NCI-H2196 (cell line): ENCODE measurements at regions not wholly inside any gene's neighbourhood (a gene's known extent, or its start where the extent isn't known, plus 50 kb on each side); places are given as distances from the start of the nearest gene placed in this dataset.
"Not testable (repeated sequence)": the region's sequence is repeated elsewhere in the genome, so short reads cannot be mapped to it uniquely, and the experiment has no call there.

Experiments used
- DNase-seq: peaks from one replicate; lab custom pipeline; 2025; ENCODE audit not compliant: unreplicated experiment; lab: John Stamatoyannopoulos, UW

DNA sequence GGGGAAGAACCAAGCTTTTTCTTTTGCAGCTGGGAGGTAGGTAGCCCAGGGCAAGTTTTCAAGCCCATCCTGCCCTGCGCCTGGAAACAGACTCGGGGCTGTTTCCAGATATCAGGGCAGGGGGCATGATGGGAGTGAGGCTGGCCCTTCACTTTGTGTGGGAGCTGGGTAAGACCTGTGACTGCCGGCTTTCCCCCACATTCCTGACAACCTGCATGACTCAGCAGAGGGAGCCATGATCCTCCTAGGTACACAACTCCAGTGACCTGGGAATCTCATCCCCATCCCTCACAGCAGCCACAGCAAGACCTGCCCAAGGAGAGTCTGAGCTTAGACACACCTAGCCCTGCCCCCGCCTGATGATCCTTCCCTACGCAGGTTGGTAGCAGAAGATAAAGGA, 280.8 kb downstream of the SOX4 start:
- DNase-seq: no peak

DNA sequence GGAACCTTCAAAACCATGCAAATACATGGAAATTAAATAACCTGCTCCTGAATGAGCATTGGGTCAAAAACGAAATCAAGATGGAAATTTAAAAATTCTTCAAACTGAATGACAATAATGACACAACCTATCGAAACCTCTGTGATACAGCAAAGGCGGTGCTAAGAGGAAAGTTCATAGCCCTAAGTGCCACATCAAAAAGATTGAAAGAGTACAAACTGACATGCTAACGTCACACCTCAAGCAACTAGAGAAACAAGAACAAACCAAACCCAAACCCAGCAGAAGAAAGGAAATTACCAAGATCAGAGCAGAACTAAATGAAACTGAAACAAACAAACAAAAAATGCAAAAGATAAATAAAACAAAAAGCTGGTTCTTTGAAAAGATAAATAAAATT, 283.5 kb downstream of the SOX4 start:
- DNase-seq: not testable (repeated sequence)

DNA sequence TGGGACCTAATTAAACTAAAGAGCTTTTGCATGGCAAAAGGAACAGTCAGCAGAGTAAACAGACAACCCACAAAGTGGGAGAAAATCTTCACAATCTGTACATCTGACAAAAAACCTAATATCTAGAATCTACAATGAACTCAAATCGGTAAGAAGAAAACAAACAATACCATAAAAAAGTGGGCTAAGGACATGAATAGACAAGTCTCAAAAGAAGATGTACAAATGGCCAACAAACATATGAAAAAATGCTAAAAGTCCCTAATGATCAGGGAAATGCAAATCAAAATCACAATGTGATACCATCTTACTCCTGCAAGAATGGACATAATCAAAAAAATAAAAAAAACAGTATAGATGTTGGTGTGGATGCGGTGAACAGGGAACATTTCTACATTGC, 286.7 kb downstream of the SOX4 start:
- DNase-seq: not testable (repeated sequence)

DNA sequence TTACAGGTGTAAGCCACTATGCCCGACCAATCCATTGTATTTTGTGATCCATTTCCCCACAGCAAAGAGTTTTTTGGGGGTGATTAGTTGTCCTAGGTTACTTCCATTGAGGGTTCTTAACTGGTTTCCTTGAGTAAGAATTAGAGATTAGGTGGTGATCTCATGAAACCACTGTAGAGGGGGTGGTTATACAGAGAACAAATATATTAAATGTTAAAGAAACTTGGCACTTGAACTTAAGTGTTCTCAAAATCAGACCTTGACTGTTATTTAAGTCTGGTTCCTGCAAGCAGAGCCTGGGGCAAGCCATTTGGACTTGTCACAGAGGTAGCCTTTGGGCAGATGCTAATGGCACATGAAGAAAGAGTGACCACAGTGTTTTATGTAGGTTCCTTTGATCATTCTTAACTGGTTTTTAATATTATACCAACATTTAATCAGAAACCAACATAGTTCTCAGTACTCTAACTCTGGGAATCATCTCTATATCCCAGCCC, 288.5 kb downstream of the SOX4 start:
- DNase-seq: no peak

DNA sequence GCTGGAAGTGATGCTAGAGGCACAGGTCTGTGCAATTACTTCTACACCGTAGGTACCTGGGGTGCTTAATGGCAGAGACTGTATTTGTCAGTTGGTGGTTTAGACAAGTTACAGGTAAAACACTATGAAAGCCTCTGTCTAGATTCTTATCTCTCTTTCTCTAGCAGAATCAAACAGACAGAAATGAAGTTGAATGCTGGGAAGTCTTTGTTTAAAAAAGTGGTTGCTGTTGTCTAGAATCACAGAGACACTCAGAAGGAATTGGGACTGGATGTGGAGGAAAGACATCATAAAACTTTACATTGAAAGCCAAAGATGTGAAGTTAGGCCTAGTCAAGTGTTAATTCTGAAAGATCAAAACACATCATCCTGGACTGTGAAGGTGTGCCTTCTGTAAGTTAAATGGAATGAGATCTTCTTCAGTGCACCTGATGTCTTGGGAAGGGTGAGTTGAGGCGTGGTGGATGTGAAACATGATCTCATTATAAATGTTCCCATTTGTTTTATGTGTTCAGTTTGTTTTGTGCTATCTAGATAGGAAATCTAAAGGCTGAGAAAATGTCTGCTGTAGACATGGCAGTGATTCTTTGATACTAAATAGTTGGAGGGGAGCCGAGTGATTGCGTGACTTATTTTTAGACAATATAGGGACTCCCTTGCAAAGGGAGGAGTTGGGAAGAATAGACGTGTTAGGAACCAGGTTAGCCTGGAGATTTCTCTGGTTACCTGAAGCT, 290.2 kb downstream of the SOX4 start:
- no peak for DNase-seq

DNA sequence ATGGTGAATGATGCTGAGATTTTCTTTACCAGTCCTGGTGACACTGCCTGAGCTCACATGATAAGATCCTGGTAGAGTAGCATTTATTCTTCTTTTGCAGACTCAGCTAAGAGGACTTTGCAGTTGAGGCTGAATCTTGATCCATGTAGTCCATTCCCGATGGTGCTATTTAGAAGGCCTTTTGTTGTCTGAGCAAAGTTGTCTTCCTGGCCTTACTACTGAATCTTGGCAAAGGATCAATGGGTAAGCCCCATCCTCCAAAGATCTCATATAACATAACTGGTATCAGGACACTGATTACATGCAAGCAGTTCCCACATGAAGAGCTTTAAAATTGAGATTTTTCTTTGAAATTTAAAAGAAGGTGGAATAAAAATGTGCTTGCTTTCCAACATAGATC, 291.6 kb downstream of the SOX4 start:
- no peak for DNase-seq

DNA sequence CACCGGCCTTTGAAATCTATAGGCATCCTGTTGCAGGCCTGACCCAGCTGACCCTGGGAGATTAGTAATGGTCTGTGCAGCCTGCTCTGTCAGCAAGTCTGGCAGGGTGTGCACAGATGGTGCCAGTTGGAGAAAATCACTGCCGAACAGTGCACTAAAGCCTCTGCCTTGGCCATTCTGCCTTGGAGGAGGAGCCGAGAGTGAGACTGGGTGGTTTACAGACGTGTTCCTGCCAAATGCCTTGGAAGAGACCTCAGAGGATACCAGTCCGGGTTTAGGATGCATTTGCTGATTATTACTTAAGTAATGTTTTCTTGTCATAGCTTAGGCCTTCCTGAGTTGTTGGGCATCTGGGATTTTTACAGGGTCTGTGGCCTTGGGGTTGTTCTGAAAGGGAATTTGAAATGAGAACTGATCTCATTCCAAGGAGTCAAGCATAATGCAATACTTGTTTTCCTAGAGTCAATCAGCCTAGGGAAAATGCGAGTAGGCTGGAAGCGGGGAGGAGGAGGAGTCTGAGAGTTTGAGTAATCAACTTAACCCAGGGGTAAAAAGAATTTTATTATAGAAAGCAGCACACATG, 292.1 kb downstream of the SOX4 start:
- DNase-seq: no peak

DNA sequence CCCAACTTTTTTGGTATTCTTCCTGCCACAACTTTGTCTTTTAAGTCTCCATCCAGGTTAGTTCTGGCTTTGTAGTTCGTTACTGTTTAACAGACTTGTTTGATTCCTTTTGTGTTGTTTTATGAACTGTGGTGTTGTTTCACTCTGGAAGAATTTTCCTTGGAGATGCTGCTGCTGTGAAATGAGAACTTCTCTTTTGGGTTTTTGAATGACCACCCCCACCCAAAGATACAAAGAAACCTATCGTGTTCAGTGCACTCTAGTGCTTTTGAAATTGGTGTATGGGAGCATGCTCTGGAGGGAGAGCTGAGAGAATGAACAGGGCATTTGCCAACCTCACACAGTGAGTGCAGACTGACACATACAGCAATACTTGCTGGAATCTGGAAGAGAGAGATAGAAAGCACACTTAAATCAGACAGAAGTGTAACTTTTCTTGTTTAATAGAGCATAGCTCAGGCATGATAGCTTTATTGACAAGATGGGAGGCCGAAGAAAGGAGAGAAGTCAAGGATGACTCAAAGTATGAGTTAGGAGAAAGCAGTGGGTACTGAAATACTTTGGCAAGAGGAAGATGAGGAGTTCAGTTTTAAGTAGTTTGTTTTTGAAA, 293.1 kb downstream of the SOX4 start:
- DNase-seq: no peak

DNA sequence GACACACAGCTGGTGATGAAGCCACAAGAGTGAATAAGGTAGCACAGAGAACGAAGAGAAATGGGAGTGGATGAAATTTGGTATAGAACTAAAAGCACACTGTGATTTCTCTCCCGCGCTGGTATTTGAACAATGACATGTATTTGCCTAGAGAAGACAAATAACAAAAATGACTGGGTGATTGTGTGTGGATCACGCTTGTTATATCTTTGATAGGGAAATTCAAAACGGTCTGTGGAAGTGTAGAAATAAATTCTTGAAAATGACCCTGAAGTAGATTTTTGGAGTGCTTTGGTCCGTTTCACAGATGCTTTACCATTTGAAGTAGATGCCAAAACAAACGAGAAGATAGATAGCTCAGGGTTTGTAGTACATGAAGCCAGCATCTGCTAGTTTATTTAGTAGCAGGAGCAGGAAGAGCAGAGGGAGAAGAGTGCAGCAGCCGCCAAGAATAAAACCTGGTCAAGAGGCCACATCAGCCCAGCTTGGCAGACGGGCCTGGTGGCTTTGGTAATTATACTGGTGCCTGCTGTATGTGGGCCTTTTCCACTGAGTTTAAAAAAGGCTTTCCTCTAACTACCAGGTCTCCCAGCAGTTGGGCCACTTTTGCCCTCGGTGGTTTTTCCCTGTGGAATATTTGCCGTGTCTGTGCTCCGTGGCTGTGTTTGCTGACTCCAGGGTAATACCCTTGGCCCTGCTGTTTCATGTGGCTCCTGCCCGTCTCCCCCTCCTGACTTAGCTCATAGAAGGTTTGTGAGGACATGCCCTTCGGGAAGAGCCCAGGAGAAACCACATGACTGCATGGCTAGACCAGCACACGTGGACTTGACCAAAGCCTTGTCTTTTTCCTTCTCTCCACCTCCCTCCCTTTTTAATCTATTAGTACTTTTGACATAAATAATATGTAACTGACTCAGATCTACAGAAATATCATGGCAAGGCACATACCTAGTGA, 294.0 kb downstream of the SOX4 start:
- DNase-seq: peak; percentile 45

DNA sequence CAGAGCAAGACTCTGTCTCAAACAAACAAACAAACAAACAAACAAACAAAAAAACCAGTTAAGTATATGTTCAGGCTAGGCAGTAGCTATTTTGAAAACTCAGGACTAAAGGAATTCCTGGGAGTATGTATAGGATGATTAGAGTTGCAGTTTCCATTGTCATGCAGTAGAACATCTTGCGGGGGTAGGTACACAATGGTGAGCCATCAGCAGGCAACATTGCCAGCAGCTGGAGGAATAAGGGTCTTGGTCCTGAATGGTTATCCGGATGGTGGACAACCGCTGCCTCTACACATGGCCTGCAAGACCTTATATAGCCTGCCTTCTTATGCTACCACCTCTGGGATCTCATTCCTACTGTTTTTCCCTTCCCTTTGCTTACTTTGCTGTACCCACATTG, 297.5 kb downstream of the SOX4 start:
- no peak for DNase-seq

DNA sequence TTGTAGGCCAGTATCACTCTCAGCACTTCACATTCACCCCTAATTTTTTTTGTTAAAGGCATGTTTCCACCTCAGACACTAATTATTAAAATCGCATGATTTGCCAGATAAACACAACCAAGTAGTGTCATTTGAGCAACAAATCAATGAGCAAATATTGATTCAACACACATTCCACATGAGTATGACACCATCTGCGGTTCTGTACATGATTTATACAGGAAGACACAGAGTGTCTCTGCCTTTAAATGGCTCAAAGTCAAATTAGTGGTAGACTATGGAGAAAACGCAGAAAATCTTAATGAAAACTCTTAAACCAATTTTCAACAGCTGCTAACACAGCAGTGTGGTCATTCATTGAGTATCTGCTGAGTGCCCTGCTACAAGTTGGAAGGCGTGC, 300.2 kb downstream of the SOX4 start:
- DNase-seq: no peak

DNA sequence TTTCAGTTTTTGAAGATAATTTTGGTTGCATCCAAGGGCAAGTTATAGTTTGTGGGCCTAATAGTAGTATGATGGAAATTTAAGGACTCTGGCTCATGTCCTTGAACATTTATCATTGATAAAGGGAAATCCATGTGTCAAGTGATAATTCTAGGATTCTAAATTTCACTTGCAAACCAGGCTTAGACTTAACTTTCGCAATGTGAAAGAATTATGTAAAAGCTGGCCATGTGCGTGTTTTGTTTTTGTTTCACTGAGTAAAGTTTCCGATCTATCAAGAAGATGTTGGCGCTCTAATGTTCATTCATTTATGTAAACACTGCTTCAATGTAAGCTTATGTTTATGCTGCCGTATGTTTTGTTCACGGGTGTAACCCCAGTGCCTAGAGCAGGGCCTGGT, 302.0 kb downstream of the SOX4 start:
- DNase-seq: no peak

DNA sequence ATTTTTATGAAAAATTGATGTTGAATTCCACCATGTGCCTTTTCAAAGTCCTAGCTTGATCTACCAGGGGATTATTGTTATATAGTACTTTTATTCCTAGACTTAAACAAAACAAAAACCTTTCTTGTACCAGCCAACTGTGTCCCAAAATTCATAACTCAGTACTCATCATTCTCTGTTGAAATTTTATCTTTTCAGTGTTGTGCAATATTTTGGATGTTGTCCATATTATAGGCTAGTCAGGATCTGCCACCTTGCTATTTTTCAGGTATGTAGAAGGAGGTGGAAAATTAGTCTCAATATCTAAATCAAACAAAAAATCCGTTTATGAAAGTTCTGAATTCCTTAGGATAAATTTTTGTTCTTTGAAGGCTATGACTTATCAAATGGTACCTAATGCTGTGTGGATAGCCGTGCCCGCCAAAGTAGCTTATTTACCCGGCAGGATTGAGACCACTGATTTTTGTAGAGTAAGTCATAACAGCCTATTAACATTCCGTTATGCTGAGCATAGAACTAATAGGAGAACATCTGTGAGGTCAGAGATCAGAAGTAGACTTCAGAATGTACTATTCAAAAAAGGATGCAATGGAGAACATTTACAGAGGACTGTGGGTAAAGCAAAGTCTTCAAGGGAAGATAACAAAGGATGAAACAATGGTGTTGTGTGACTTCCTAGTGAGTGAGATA, 304.7 kb downstream of the SOX4 start:
- no peak for DNase-seq

DNA sequence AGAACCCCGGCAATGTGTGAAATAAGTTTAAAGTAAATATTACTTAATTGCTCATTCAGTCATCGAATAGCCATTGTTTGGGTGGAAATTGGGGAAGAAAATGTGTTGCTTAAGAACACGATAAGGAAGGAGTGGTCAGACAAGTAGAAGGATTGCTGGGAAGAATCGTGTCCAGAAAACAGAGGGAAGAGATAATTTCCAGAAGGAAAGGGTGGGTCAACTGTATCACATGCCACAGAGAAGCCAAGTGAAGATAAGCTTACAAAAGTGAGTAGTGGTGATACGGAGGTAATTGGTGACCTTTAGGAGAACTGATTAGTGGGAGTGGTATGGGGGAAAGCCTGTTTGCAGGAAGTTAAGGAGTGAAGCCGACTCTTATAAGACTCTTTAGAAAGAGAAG, 306.2 kb downstream of the SOX4 start:
- DNase-seq: no peak

DNA sequence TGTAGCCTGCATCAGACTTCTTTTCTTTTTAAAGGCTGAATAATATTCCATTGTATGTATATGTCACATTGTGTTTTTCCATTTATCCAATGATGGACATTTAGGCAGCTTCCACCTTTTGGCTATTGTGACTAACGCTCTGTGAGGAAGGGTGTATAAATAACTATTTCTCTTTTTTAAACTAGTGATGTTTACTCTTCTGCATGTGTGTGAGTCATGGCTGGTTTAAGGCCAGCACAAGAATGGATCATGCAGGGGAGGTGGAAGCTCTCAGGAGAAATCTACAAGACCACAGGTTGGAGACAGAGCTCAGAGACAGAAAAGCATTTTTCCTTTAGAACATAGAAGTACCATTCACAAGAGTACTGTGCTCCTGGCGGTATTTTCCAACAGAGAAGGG, 307.2 kb downstream of the SOX4 start:
- DNase-seq: no peak

DNA sequence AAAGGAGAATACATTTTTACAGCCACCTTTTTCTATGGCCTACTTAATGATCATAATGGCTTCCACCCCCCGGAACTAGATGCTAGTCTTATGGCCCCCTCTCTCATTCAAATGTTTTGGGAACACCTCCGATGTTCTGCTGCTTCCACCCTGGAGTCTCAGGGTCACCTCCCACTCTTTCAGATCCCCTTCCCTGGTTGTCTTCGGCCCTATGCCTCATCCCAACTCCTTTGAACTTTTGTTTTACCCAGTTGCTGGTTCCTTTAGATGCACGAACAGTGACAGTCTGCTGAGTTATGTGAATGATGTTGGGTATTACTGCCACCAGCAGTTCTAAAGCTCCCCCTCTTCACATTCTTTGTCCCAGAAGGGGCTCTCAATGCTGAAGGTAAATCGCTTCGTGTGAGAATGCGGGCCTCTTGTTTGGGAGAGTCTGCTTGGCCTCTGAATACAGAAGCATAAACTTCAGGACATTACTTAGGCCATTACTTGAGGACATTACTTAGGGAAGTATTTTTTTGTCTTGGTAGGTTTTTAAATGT, 309.1 kb downstream of the SOX4 start:
- DNase-seq: no peak

DNA sequence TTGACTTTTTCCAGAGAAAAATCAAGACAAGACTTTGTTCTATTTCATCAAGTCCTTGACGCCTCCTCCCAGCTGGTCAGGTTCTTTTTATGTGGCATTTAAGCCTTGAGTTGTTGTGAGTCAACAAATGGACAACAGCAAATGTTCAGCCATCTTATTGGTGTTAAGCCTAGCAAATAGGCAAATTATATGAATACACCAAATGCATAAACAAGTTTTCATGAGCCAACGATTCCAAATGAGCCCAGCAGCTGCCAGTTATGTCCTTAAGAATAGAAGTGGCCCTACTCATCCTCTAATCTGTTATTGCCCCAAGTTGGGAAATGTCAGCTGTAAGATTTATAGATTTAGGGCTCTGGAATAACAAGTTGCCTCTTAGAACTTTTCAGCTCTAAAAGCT, 312.0 kb downstream of the SOX4 start:
- no peak for DNase-seq

DNA sequence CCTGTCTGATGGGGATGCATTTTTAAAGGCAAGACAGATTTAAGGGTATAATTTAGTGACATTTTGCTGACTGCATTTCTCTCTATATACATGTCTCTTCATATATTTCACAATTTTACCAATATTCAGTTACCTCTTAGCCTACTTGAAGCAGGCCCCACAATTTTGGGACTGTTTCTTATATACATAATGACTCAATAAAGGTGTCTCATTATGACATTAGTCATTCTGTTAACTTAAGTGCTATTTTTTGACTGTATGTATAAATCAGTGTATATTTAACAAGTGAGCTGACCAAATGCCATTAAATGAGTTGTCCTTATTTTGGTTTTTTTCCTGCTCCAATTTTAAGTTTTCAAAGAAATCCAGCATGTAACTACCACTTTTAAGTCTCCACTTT, 313.3 kb downstream of the SOX4 start:
- no peak for DNase-seq

DNA sequence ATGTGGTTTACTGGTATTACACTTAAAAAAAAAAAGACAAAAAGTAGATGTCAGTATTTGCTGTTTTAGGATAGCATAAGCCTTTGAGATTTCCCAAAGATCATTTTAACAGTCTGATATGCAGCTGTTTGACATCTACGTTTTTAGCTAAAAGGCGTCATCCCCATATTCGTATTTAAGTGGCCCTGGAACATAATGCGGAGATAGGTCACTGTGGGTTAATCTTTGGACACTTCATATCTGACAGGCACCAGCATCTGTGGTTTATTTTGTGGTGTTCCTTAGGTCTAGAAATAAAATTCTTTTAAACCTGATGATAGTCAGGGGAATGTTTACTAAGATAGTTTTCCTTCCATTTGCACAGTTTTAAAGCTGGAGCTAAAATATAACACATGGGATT, 313.7 kb downstream of the SOX4 start:
- no peak for DNase-seq

DNA sequence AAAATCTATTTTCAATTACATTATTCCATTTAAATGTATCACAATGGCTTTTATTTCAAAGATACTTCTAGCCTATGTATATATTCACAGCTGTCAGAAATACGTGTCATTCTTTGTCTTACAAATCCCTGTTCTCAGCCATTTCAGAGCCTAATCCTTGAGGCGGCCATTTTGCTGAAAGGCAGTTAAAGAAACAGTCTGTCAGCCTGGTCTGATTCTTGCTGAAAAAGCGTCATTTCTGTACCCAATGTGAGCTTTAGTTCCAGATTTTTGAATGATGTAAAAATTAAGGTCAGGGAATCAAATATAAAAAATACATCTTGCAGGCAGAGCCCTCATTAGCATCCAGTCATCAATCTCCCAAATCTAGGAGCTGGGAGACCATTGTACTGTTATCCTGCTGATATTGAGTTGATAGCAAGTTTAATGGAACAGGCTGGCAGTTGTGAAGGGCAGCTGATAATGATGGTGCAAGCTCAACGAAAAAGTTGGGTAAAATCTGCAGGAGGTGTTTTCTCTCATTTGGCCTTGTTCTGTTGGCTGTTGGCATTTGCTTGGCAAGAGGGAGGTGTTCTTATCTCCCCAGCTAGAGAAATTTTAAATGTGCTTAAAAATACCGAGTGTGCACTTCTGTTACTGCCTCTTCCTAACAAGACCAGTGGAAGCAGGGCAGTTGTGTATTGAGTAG, 314.8 kb downstream of the SOX4 start:
- DNase-seq: no peak
